ENCODE measurements at regions not wholly inside any gene's neighbourhood (a gene's known extent, or its start where the extent isn't known, plus 50 kb on each side); places are given as distances from the start of the nearest gene placed in this dataset.

GRCh38 chr1:36743286-36744005 lies 260.7 kb upstream of the CSF3R start:
- no peak for DNase-seq (ENCODE audit: low read depth in 2 of 3, low spot score in 2 of 3)

- no peak for DNase-seq (ENCODE audit: low read depth in 2 of 3, low spot score in 2 of 3)
Measured at GRCh38 chr1:36741066-36741465, 258.4 kb upstream of the CSF3R start.

DNA sequence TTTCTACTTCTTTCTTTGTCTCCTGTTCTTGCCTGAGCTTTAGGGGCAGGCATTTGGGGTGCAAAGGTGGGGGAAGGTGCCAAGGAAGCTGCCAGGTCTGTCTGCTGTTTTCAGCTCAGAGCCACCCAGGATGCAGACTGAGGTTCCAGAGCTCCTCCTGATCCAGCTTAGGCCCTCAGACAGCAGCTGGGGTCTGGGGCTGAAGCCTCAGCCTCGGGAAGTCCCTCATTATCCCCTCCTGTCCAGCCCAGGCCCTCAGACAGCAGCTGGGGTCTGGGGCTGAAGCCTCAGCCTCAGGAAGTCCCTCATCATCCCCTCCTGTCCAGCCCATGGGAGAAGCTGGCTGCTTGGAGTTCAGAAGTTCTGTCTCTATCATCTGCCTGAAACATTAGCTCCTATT lies 257.7 kb upstream of the CSF3R start:
- no peak for DNase-seq (ENCODE audit: low read depth in 2 of 3, low spot score in 2 of 3)

DNA sequence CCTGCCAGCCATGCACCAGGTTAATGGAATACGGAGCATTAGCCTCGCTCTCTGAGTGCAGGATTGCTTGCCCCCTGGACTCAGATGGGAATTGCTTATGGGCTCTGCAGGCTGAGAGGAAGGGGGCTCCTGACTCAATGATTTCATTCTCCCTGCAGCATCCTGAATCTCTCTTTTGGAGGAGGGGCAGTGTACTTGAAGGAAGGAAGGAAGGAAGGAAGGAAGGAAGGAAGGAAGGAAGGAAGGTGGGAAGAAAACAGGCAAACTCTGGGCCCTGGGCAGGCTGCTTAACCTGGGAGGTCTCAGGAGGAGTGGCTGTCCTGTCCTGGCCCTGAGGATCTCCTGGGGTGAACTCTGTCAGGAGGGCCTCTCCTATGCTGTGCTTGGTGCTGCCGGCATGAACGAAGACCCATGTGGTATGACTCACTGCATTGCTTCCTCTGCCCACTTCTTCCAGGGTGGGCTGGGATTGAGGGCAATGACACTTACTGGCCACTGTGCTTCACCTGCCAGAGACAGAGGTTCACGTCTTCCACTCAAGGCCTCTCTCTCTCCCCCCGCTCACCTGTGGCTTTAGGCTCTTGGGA lies 257.1 kb upstream of the CSF3R start:
- DNase-seq (ENCODE audit: low read depth in 2 of 3, low spot score in 2 of 3), result no peak

DNA sequence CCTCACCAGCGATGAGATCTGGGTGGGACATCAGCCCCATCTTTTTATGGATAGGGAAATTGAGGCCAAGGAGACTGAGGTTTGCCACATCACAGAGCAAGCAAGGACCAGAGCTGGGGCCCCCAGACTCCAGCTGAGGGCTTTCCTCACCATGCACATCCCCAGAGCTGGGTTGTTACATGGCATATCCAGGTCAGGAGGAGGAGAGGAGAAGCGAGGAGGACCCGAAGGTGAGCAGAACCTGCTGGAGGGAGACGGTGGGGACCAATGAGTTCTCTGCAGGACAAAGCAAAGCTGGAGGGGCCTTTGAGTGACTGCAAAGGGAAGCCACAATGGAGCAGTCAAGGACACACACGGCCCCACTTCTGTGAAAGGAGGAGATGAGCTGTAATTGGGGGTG lies 255.5 kb upstream of the CSF3R start:
- DNase-seq (ENCODE audit: low read depth in 2 of 3, low spot score in 2 of 3), result no peak

DNA sequence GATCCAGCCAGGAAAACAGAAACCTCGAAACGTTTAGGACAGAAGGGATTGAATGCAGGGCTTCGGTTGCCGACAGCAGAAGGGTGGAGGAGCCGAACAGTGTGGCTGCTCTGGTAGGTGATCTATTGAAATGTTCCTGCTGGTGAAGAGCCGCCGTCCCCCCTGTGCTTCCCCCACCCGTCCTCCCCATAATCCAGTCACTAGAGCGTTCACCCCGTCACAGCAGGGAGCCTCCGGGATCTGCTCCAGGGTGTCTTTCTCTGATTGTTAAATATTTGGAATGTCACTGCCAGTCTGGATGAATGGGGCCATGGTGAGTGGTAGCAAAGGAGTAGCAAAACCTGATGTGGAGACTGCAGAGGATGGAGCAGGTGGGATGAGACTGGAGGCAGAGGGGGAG lies 255.1 kb upstream of the CSF3R start:
- DNase-seq (ENCODE audit: low read depth in 2 of 3, low spot score in 2 of 3), result no peak

DNA sequence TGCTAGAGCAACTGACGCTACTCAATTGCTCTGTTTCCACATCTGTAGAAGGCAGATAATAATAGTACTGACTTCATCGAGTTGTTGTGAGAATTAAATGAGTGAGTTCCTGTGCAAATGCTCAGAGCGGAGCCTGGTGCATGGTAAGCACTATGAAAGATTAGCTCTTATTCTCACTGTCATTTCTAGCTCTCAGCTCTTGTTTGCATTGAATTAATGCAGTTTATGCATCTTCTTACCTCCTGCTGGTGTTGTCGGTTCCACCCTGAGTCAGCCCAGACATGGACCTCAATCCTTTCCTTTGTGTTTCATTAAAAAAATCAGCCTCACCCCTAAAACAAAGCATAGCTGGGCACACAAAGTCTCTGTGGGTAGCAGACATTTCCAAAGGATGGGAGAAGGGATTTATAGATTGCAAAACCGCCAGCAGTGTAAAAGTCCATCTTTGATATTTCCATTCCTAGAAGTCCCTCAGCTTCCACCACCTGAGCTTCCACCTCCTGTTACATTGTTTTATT lies 254.4 kb upstream of the CSF3R start:
- DNase-seq (ENCODE audit: low read depth in 2 of 3, low spot score in 2 of 3), result no peak

DNA sequence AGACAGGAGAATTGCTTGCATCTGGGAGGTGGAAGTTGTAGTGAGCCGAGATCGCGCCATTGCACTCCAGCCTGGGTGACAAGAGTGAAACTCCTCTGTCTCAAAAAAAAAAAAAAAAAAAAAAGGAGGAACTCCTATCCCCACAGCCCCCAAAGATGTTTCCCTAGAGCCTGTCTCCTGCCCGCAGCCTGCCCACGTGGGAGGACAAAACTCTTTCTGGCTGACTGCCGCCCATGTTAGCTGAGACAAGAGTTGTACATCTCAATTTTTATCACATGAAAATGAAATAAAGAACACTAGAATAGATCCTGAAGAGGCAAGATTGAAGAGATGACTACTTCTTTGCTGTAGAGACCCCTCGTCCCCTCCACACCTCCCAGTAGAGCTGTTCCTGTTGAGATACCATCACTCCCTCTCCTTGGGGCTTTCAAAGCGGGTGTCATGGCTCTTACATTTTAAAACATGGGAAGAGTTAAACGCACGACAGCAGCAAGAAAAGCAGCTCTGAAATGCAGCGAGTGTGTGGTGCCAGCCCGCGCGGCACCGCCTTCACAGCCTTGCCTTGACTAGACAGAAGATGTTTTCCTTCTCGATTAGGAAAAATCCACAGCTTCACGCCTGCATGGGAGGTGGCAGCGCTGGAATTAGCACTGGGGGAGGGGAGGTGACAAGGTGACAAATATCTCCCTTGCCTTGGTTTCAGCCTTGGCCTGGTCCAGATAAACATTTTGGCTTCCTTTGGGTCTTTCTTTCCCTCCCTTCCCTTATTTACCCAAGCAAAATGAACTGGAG lies 253.4 kb upstream of the CSF3R start:
- no peak for DNase-seq (ENCODE audit: low read depth in 2 of 3, low spot score in 2 of 3)

DNA sequence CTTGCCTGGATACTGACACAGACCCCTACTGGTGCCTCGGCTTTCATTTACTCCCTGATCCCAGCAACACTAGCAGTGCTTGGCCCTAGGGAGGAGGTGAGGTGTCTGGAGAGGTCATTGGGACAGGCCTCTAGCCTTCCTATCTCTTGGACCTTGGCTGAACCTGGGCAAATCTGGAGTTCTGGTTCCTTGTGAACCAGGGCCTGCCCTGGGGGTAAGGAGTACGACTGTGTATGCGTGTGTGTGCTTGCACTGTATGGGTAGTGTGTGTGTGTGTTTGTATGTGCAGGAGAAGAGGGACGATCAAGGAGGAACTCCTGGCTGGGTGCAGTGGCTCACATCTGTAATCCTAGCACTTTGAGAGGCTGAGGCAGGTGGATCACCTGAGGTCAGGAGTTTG lies 252.7 kb upstream of the CSF3R start:
- DNase-seq (ENCODE audit: low read depth in 2 of 3, low spot score in 2 of 3), result no peak

GRCh38 chr1:36734356-36734755 lies 251.6 kb upstream of the CSF3R start:
- no peak for DNase-seq (ENCODE audit: low read depth in 2 of 3, low spot score in 2 of 3)

DNA sequence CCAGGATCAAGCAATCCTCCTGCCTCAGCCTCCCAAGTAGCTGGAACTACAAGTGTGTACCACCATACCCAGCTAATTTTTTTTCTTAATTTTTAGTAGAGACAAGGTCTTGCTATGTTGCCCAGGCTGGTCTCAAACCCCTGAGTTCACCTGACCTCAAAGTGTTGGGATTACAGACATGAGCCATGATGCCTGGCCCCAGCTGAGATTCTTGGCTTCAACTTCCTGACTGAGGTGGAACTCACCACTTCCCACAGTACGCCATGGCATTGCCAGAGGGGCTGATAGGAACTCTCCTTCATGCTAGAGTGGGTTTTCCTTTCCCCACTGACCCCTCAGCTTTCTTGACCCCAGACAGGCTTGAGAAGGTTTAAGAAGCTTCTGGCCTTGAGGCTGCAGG lies 251.0 kb upstream of the CSF3R start:
- no peak for DNase-seq (ENCODE audit: low read depth in 2 of 3, low spot score in 2 of 3)

GRCh38 chr1:36732015-36732356 lies 249.3 kb upstream of the CSF3R start:
- DNase-seq (ENCODE audit: low read depth in 2 of 3, low spot score in 2 of 3), result no peak

GRCh38 chr1:36731226-36732014 lies 248.7 kb upstream of the CSF3R start:
- DNase-seq (ENCODE audit: low read depth in 2 of 3, low spot score in 2 of 3), result no peak

GRCh38 chr1:36730599-36730998 lies 247.9 kb upstream of the CSF3R start:
- DNase-seq (ENCODE audit: low read depth in 2 of 3, low spot score in 2 of 3), result no peak

- DNase-seq (ENCODE audit: low read depth in 2 of 3, low spot score in 2 of 3), result no peak
Measured at GRCh38 chr1:36729716-36730510, 247.2 kb upstream of the CSF3R start.

DNA sequence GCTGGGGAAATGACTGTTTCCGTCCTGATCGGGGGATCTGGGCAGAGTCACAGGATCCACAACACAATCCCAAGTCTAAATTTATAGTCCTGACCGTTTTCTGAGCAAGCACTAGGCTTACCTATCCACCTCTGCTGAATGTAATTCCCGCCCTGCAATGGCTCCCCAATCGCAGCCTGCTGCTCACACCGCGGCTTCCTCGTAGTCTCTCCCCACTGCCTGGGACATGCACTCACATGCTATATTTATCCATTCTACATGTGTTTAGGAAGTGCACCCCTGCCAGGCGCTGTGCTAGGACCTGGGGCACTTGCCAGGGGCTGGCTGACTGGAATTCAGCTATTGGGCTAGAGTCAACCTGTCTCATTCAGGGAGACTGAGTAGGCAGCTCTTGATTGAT lies 246.6 kb upstream of the CSF3R start:
- no peak for DNase-seq (ENCODE audit: low read depth in 2 of 3, low spot score in 2 of 3)

- DNase-seq (ENCODE audit: low read depth in 2 of 3, low spot score in 2 of 3), result no peak
Measured at GRCh38 chr1:36728846-36729245, 246.1 kb upstream of the CSF3R start.

DNA sequence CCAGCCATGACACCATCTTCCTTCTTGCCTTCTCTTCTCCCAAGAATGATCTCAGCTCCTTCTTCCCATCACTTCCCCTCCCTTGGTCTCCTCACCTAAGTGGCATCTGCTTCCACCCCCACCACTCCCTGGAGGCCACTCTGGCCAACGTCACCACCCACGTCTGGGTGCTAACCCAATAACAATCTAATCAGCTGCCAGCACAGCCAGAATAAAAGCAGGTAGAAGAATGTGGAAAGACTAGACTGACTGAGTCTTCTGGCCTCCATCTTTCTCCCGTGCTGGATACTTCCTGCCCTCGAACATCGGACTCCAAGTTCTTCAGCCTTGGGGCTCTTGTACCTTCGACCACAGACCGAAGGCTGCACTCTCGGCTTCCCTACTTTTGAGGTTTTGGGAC lies 245.3 kb upstream of the CSF3R start:
- no peak for DNase-seq (ENCODE audit: low read depth in 2 of 3, low spot score in 2 of 3)

DNA sequence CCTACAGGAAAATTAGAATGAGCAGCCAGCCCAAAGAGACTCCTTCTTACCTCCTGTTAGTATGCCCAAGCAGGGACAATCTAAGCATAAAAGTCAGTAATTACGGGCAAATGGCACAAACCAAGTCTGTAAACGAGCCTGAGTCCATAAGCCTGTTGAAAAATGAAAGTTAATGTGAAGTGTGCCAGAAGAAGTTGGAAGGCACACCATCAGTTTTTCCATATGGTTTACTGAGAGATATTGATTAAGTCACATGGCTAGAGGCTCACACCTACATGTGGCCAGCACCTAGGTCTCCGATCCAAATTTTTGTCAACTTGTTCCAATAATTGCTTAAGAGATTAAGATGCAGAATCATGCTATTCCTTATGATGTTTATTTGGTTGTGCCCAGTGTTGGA lies 242.4 kb upstream of the CSF3R start:
- no peak for DNase-seq (ENCODE audit: low read depth in 2 of 3, low spot score in 2 of 3)

- DNase-seq (ENCODE audit: low read depth in 2 of 3, low spot score in 2 of 3), result no peak
Measured at GRCh38 chr1:36723813-36724212, 241.1 kb upstream of the CSF3R start.

- DNase-seq (ENCODE audit: low read depth in 2 of 3, low spot score in 2 of 3), result no peak
Measured at GRCh38 chr1:36722871-36723270, 240.2 kb upstream of the CSF3R start.
